AG04449 (cell line): ENCODE measurements at regions not wholly inside any gene's neighbourhood (a gene's known extent, or its start where the extent isn't known, plus 50 kb on each side); places are given as distances from the start of the nearest gene placed in this dataset.

ENCODE experiments used
- CTCF ChIA-PET: fragments of 350-600 bp; formaldehyde crosslinking; extraction: SDS; loops from one replicate; lab custom pipeline; 2021; ENCODE audit warnings: antibody characterized with exemption; lab: Yijun Ruan, JAX
- POLR2A ChIA-PET: fragments of 400-600, 350-600 bp; formaldehyde crosslinking; extraction: SDS; loops from one replicate; lab custom pipeline; 2020; ENCODE audit warnings: antibody characterized with exemption, inconsistent platforms; lab: Yijun Ruan, JAX
- DNase-seq: peaks from one replicate; pipeline ENCODE4 v3.0.0-alpha.2; 2010; ENCODE audit warnings: low read depth, low spot score
- H3K4me3 ChIP-seq: 2 replicates; pipeline ENCODE4 v1.5.1; 2011; ENCODE audit warnings: low read depth, mild to moderate bottlenecking, control low read depth, low read length
- TF ChIP-seq, protein P1 (sequence below): IDR thresholded peaks from one replicate; pipeline ENCODE4 v1.5.1; 2011; ENCODE audit warnings: mild to moderate bottlenecking, moderate library complexity, low read length, control low read depth, inconsistent platforms; ENCODE audit not compliant: insufficient read depth; ENCODE audit errors: missing control alignments

- no peak overlapping the region for H3K4me3 ChIP-seq
- TF ChIP-seq, protein P1, sequence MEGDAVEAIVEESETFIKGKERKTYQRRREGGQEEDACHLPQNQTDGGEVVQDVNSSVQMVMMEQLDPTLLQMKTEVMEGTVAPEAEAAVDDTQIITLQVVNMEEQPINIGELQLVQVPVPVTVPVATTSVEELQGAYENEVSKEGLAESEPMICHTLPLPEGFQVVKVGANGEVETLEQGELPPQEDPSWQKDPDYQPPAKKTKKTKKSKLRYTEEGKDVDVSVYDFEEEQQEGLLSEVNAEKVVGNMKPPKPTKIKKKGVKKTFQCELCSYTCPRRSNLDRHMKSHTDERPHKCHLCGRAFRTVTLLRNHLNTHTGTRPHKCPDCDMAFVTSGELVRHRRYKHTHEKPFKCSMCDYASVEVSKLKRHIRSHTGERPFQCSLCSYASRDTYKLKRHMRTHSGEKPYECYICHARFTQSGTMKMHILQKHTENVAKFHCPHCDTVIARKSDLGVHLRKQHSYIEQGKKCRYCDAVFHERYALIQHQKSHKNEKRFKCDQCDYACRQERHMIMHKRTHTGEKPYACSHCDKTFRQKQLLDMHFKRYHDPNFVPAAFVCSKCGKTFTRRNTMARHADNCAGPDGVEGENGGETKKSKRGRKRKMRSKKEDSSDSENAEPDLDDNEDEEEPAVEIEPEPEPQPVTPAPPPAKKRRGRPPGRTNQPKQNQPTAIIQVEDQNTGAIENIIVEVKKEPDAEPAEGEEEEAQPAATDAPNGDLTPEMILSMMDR = no peak
- POLR2A ChIA-PET = no interaction called here
- no peak for DNase-seq
- CTCF ChIA-PET = no interaction called here
Observed at GRCh38 chr2:111226876-111227700, 106.4 kb downstream of the BCL2L11 start.

GRCh38 chr2:111227716-111228141 is 107.0 kb downstream of the BCL2L11 start:
- TF ChIP-seq, protein P1 = no peak
- ChIA-PET POLR2A (no interaction called here), CTCF (interaction anchor here (1.9 kb wide), 1 partner anchor 18 kb away, joined by 4 read pairs; no protein-coding TSS in a partner anchor)
- no peak for DNase-seq
- no peak overlapping the region for H3K4me3 ChIP-seq

DNA sequence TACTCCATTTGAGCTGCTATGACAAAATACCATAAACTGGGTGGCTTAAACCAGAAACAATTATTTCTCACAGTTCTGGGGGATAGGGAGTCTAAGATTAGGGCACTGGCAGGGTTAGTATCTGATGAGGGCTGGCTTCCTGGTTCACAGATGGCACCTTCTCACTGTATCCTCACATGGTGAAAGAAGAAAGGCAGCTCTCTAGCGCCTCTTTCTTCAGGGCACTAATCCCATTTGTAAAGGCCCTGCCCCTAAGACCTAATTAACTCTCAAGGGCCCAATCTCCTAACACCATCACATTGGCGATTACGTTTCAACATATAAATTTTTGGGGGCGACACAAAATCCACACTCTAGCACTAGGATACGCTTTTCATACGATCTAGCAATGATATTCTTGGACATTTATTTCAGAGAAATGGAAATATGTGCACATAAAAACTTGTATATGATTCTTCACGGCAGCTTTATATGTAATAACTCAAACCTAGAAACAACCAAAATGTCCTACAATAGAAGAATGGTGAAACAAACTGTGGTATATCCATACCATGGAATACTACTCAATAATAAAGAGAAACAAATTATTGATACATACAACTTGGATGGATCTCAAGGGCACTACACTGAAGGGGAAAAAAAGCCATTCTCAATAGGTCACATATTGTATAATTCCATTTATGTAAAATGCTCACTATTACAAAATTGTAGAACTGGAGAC is 111.0 kb downstream of the BCL2L11 start:
- ChIA-PET CTCF (no interaction called here), POLR2A (no interaction called here)
- TF ChIP-seq, protein P1 = no peak
- DNase-seq = no peak
- no peak overlapping the region for H3K4me3 ChIP-seq

GRCh38 chr2:111235192-111236015 is 114.7 kb downstream of the BCL2L11 start:
- no peak overlapping the region for H3K4me3 ChIP-seq
- POLR2A ChIA-PET = no interaction called here
- CTCF ChIA-PET = no interaction called here
- TF ChIP-seq, protein P1 = no peak
- no peak for DNase-seq

GRCh38 chr2:111236025-111236424 is 115.3 kb downstream of the BCL2L11 start:
- TF ChIP-seq, protein P1 = no peak
- ChIA-PET CTCF (no interaction called here), POLR2A (no interaction called here)
- no peak for DNase-seq
- H3K4me3 ChIP-seq = no peak overlapping the region
